ENCODE measurements at regions not wholly inside any gene's neighbourhood (a gene's known extent, or its start where the extent isn't known, plus 50 kb on each side); places are given as distances from the start of the nearest gene placed in this dataset.

GRCh38 chr2:2782007-2782406 is 450.9 kb upstream of the MYT1L start:
- TF ChIP-seq CTCF (IDR thresholded peaks at IDR 0.05; ENCODE audit: control extremely low read depth in 1 of 3, insufficient read depth in 1 of 3, low read depth in 1 of 3, low read length in 3 of 3), result no peak
- TF ChIP-seq POLR2AphosphoS5 (IDR thresholded peaks at IDR 0.05; ENCODE audit: low read depth, low read length), result no peak
- no peak for TF ChIP-seq SIRT6 (IDR thresholded peaks at IDR 0.05; ENCODE audit: low read length)
- no peak for TF ChIP-seq EP300 (IDR thresholded peaks at IDR 0.05; ENCODE audit: borderline replicate concordance in 1 of 2, low read depth in 2 of 2, low read length in 2 of 2)
- TF ChIP-seq KDM1A (IDR thresholded peaks at IDR 0.05; ENCODE audit: borderline replicate concordance, low read length), result no peak

Measured in H1 (cell line).